Activated CD8-positive, alpha-beta memory T cell treated with anti-CD3 and anti-CD28 coated beads, Interleukin-2, amount 50 U/mL, for 24 hours (primary cell): ENCODE measurements at regions not wholly inside any gene's neighbourhood (a gene's known extent, or its start where the extent isn't known, plus 50 kb on each side); places are given as distances from the start of the nearest gene placed in this dataset.

Experiments
- DNase-seq: peaks from one replicate; pipeline ENCODE4 v3.0.0-alpha.2; 2020; ENCODE audit errors: extremely low read depth

- no peak for DNase-seq
These were observed 82.8 kb upstream of the HAAO start for GRCh38 chr2:42874949-42875801.

- DNase-seq = no peak
These were observed 80.3 kb upstream of the HAAO start for GRCh38 chr2:42872721-42873120.

GRCh38 chr2:42871372-42871771, 79.0 kb upstream of the HAAO start:
- no peak for DNase-seq

- no peak for DNase-seq
These were observed 76.5 kb upstream of the HAAO start for GRCh38 chr2:42868874-42869273.

- no peak for DNase-seq
These were observed 75.7 kb upstream of the HAAO start for GRCh38 chr2:42868096-42868495.

- DNase-seq = no peak
These were observed 75.0 kb upstream of the HAAO start for GRCh38 chr2:42867093-42868065.

GRCh38 chr2:42865884-42866881, 73.8 kb upstream of the HAAO start:
- DNase-seq = no peak

- no peak for DNase-seq
These were observed 72.4 kb upstream of the HAAO start for GRCh38 chr2:42864641-42865280.

GRCh38 chr2:42864222-42864621, 71.8 kb upstream of the HAAO start:
- no peak for DNase-seq

GRCh38 chr2:42863751-42864150, 71.4 kb upstream of the HAAO start:
- DNase-seq = no peak

GRCh38 chr2:42863320-42863719, 70.9 kb upstream of the HAAO start:
- DNase-seq = no peak

GRCh38 chr2:42862669-42863185, 70.3 kb upstream of the HAAO start:
- no peak for DNase-seq

GRCh38 chr2:42861321-42861720, 68.9 kb upstream of the HAAO start:
- no peak for DNase-seq

GRCh38 chr2:42860319-42861094, 68.1 kb upstream of the HAAO start:
- DNase-seq = no peak

GRCh38 chr2:42859791-42860190, 67.4 kb upstream of the HAAO start:
- DNase-seq = no peak

- peak; percentile 45 for DNase-seq
These were observed 66.7 kb upstream of the HAAO start for GRCh38 chr2:42859006-42859552.

GRCh38 chr2:42858140-42859005, 66.0 kb upstream of the HAAO start:
- no peak for DNase-seq

- DNase-seq = no peak
These were observed 64.7 kb upstream of the HAAO start for GRCh38 chr2:42856891-42857632.
